ENCODE measurements at regions not wholly inside any gene's neighbourhood (a gene's known extent, or its start where the extent isn't known, plus 50 kb on each side); places are given as distances from the start of the nearest gene placed in this dataset.

GRCh38 chr5:20102293-20102692 is 114.3 kb upstream of the CDH18 start:
- no peak overlapping the region for H3K27ac ChIP-seq (ENCODE audit: control insufficient read depth, insufficient read depth, low read length)
- no peaks in the 10 kb centered on the region for H3K36me3 ChIP-seq (ENCODE audit: control insufficient read depth in 2 of 2, extremely low read depth in 1 of 2, insufficient read depth in 2 of 2, low read length in 2 of 2)
- no peaks in the 10 kb centered on the region for H3K9me3 ChIP-seq (ENCODE audit: control insufficient read depth, low read depth, low read length)
- no peaks in the 10 kb centered on the region for H3K9me1 ChIP-seq (ENCODE audit: control insufficient read depth, extremely low read depth, insufficient read depth, low read length)
- H2AFZ ChIP-seq (ENCODE audit: control insufficient read depth, low read length): peak overlapping the region; percentile 94
- no peaks in the 10 kb centered on the region for H3K4me1 ChIP-seq (ENCODE audit: control insufficient read depth, extremely low read depth, insufficient read depth, low read length)
- no peak overlapping the region for H3K9ac ChIP-seq (ENCODE audit: control insufficient read depth, extremely low read depth, insufficient read depth, low read length)
- dilution Hi-C loops (cut with MboI; ENCODE audit: extremely low pct_ligation_motif_present, low sequenced_read_pairs): no loop called here
- no peak overlapping the region for H3K4me3 ChIP-seq (ENCODE audit: control insufficient read depth in 2 of 3, extremely low read depth in 1 of 3, insufficient read depth in 2 of 3, low read depth in 1 of 3, low read length in 3 of 3)
- no peaks in the 10 kb centered on the region for H3K27me3 ChIP-seq (ENCODE audit: control insufficient read depth, extremely low read depth, insufficient read depth, low read length)
- FAIRE-seq: peak; percentile 91
- no peak for DNase-seq (ENCODE audit: low read depth, low spot score)
- TF ChIP-seq CTCF (optimal IDR thresholded peaks at IDR 0.05 in 1 of 3, IDR thresholded peaks at IDR 0.05 in 1 of 3, conservative IDR thresholded peaks at IDR 0.05 in 1 of 3; ENCODE audit: extremely low read depth in 1 of 3, insufficient read depth in 2 of 3, low read length in 3 of 3) (no peak), EZH2 (IDR thresholded peaks at IDR 0.05; ENCODE audit: low read length) (no peak)
- no peaks in the 10 kb centered on the region for H4K20me1 ChIP-seq (ENCODE audit: control insufficient read depth, extremely low read depth, insufficient read depth, low read length)
- H3K4me2 ChIP-seq (ENCODE audit: control insufficient read depth, extremely low read depth, insufficient read depth, low read depth, low read length): peak overlapping the region; percentile 62
- no peaks in the 10 kb centered on the region for H3K79me2 ChIP-seq (ENCODE audit: control insufficient read depth, insufficient read depth, low read length)

DNA sequence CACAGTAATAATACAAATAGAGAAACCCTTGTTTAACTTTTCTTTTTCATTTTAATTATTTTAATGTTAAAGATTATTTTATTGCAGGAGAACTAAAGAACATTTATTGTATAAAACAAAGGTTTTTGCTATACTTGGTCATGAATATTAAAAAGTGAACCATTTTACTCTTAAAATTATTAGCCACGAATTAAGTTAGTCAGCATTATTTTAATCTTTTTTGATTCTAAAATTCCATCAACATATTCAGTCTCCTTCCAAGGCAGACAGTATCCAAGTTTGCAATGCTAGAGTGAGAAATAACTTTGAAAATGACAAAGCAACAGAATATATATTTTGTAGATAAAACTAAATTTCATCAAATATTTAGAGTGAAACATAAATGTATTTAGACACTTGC is 110.7 kb upstream of the CDH18 start:
- no peaks in the 10 kb centered on the region for H3K36me3 ChIP-seq (ENCODE audit: control insufficient read depth in 2 of 2, extremely low read depth in 1 of 2, insufficient read depth in 2 of 2, low read length in 2 of 2)
- no peaks in the 10 kb centered on the region for H3K4me1 ChIP-seq (ENCODE audit: control insufficient read depth, extremely low read depth, insufficient read depth, low read length)
- H3K79me2 ChIP-seq (ENCODE audit: control insufficient read depth, insufficient read depth, low read length): no peaks in the 10 kb centered on the region
- dilution Hi-C loops (cut with MboI; ENCODE audit: extremely low pct_ligation_motif_present, low sequenced_read_pairs): no loop called here
- H3K27me3 ChIP-seq (ENCODE audit: control insufficient read depth, extremely low read depth, insufficient read depth, low read length): no peaks in the 10 kb centered on the region
- no peak overlapping the region for H3K27ac ChIP-seq (ENCODE audit: control insufficient read depth, insufficient read depth, low read length)
- no peak for TF ChIP-seq CTCF (optimal IDR thresholded peaks at IDR 0.05 in 1 of 3, IDR thresholded peaks at IDR 0.05 in 1 of 3, conservative IDR thresholded peaks at IDR 0.05 in 1 of 3; ENCODE audit: extremely low read depth in 1 of 3, insufficient read depth in 2 of 3, low read length in 3 of 3)
- FAIRE-seq (no peak), DNase-seq (ENCODE audit: low read depth, low spot score) (no peak)
- no peaks in the 10 kb centered on the region for H3K9me1 ChIP-seq (ENCODE audit: control insufficient read depth, extremely low read depth, insufficient read depth, low read length)
- no peaks in the 10 kb centered on the region for H4K20me1 ChIP-seq (ENCODE audit: control insufficient read depth, extremely low read depth, insufficient read depth, low read length)
- H3K9me3 ChIP-seq (ENCODE audit: control insufficient read depth, low read depth, low read length): no peaks in the 10 kb centered on the region
- H3K4me2 ChIP-seq (ENCODE audit: control insufficient read depth, extremely low read depth, insufficient read depth, low read depth, low read length): no peak overlapping the region
- H2AFZ ChIP-seq (ENCODE audit: control insufficient read depth, low read length): no peak overlapping the region
- no peak overlapping the region for H3K9ac ChIP-seq (ENCODE audit: control insufficient read depth, extremely low read depth, insufficient read depth, low read length)
- H3K4me3 ChIP-seq (ENCODE audit: control insufficient read depth in 2 of 3, extremely low read depth in 1 of 3, insufficient read depth in 2 of 3, low read depth in 1 of 3, low read length in 3 of 3): no peak overlapping the region
